SK-N-MC (cell line): ENCODE measurements at regions not wholly inside any gene's neighbourhood (a gene's known extent, or its start where the extent isn't known, plus 50 kb on each side); places are given as distances from the start of the nearest gene placed in this dataset.

Source experiments
- EZH2 ChIP-seq: fragments of 200-600 bp; sonication (generic); IDR thresholded peaks from one replicate; pipeline ENCODE4 v1.6.1; 2017; ENCODE audit warnings: antibody characterized with exemption
- FOXP2 ChIP-seq: optimal IDR thresholded peaks from 2 replicates; pipeline ENCODE3; 2011; ENCODE audit warnings: mild to moderate bottlenecking, moderate library complexity; ENCODE audit not compliant: insufficient read depth; ENCODE audit errors: extremely low read length, control extremely low read depth
- POLR2AphosphoS5 ChIP-seq: IDR thresholded peaks from 2 replicates; pipeline ENCODE4 v1.6.1; 2012; ENCODE audit warnings: mild to moderate bottlenecking, low read depth, low read length, borderline replicate concordance

GRCh38 chr3:144296808-144297207 is 325.2 kb downstream of the DIPK2A start:
- TF ChIP-seq POLR2AphosphoS5: no peak
- TF ChIP-seq EZH2: no peak
- TF ChIP-seq FOXP2: no peak
